ENCODE measurements at regions not wholly inside any gene's neighbourhood (a gene's known extent, or its start where the extent isn't known, plus 50 kb on each side); places are given as distances from the start of the nearest gene placed in this dataset.

GRCh38 chr7:15104411-15105092 is 202.0 kb upstream of the DGKB start:
- H3K36me3 ChIP-seq (ENCODE audit: low read depth), result no peaks in the 10 kb centered on the region
- no peaks in the 10 kb centered on the region for H3K27me3 ChIP-seq (ENCODE audit: insufficient read depth, low read depth)
- H3K4me2 ChIP-seq, result no peak overlapping the region
- no peaks in the 10 kb centered on the region for H3F3A ChIP-seq (ENCODE audit: insufficient read depth, low read depth)
- BruUV-seq (replicated peaks), result no TSS peak
- ChIA-PET CTCF (no interaction called here), POLR2A (ENCODE audit: unreplicated experiment) (no interaction called here)
- no peak overlapping the region for H3K27ac ChIP-seq
- no peaks in the 10 kb centered on the region for H4K20me1 ChIP-seq (ENCODE audit: insufficient read depth)
- H2AFZ ChIP-seq, result no peak overlapping the region
- no peak for DNase-seq
- intact Hi-C loops (cut with micrococcal nuclease; ENCODE audit: unreplicated experiment), result no loop called here
- no peaks in the 10 kb centered on the region for H3K9me2 ChIP-seq (ENCODE audit: insufficient read depth)
- TF ChIP-seq CTCF (conservative IDR thresholded peaks at IDR 0.05) (no peak), EZH2 (IDR thresholded peaks at IDR 0.05; ENCODE audit: low read depth) (no peak)
- no peaks in the 10 kb centered on the region for H3K79me2 ChIP-seq (ENCODE audit: low read depth)
- no peaks in the 10 kb centered on the region for H3K4me1 ChIP-seq (replicated peaks; ENCODE audit: insufficient read depth)
- H3K9me3 ChIP-seq (ENCODE audit: insufficient read depth, low read depth), result no peaks in the 10 kb centered on the region
- no peak overlapping the region for H3K4me3 ChIP-seq

- DNase-seq, result no peak
- Histone ChIP-seq H3K36me3 (ENCODE audit: low read depth) (no peaks in the 10 kb centered on the region), H4K20me1 (ENCODE audit: insufficient read depth) (no peaks in the 10 kb centered on the region), H2AFZ (no peak overlapping the region), H3K4me1 (replicated peaks; ENCODE audit: insufficient read depth) (no peaks in the 10 kb centered on the region), H3K4me3 (no peak overlapping the region), H3K4me2 (no peak overlapping the region), H3K9me3 (ENCODE audit: insufficient read depth, low read depth) (no peaks in the 10 kb centered on the region), H3F3A (ENCODE audit: insufficient read depth, low read depth) (no peaks in the 10 kb centered on the region), H3K27me3 (ENCODE audit: insufficient read depth, low read depth) (no peaks in the 10 kb centered on the region), H3K9me2 (ENCODE audit: insufficient read depth) (no peaks in the 10 kb centered on the region), H3K27ac (no peak overlapping the region), H3K79me2 (ENCODE audit: low read depth) (no peaks in the 10 kb centered on the region)
- no peak for TF ChIP-seq CTCF (conservative IDR thresholded peaks at IDR 0.05)
- TF ChIP-seq EZH2 (IDR thresholded peaks at IDR 0.05; ENCODE audit: low read depth), result no peak
- ChIA-PET POLR2A (ENCODE audit: unreplicated experiment) (interaction anchor here (0.7 kb wide), 1 partner anchor 504 kb away, joined by 3 read pairs; no protein-coding TSS in a partner anchor), CTCF (no interaction called here)
- BruUV-seq (replicated peaks), result no TSS peak
- intact Hi-C loops (cut with micrococcal nuclease; ENCODE audit: unreplicated experiment), result no loop called here
Measured at GRCh38 chr7:15099074-15099473, 196.5 kb upstream of the DGKB start.

GRCh38 chr7:15096853-15097252 is 194.3 kb upstream of the DGKB start:
- no peaks in the 10 kb centered on the region for H3K4me1 ChIP-seq (replicated peaks; ENCODE audit: insufficient read depth)
- H3K27me3 ChIP-seq (ENCODE audit: insufficient read depth, low read depth), result no peaks in the 10 kb centered on the region
- H2AFZ ChIP-seq, result no peak overlapping the region
- no TSS peak for BruUV-seq (replicated peaks)
- no peak overlapping the region for H3K4me2 ChIP-seq
- no peaks in the 10 kb centered on the region for H3K9me3 ChIP-seq (ENCODE audit: insufficient read depth, low read depth)
- no peaks in the 10 kb centered on the region for H3K9me2 ChIP-seq (ENCODE audit: insufficient read depth)
- ChIA-PET POLR2A (ENCODE audit: unreplicated experiment) (no interaction called here), CTCF (no interaction called here)
- TF ChIP-seq EZH2 (IDR thresholded peaks at IDR 0.05; ENCODE audit: low read depth) (no peak), CTCF (conservative IDR thresholded peaks at IDR 0.05) (no peak)
- H3F3A ChIP-seq (ENCODE audit: insufficient read depth, low read depth), result no peaks in the 10 kb centered on the region
- H3K36me3 ChIP-seq (ENCODE audit: low read depth), result no peaks in the 10 kb centered on the region
- H3K27ac ChIP-seq, result no peak overlapping the region
- H3K4me3 ChIP-seq, result no peak overlapping the region
- no peaks in the 10 kb centered on the region for H3K79me2 ChIP-seq (ENCODE audit: low read depth)
- no peak for DNase-seq
- H4K20me1 ChIP-seq (ENCODE audit: insufficient read depth), result no peaks in the 10 kb centered on the region
- intact Hi-C loops (cut with micrococcal nuclease; ENCODE audit: unreplicated experiment), result no loop called here
